ENCODE measurements at regions not wholly inside any gene's neighbourhood (a gene's known extent, or its start where the extent isn't known, plus 50 kb on each side); places are given as distances from the start of the nearest gene placed in this dataset.

GRCh38 chr13:108056278-108056677, 159.1 kb downstream of the LIG4 start:
- TF ChIP-seq ESRRG (CRISPR knock-in tag; IDR thresholded peaks at IDR 0.05): no peak
- TF ChIP-seq PATZ1 (CRISPR knock-in tag; IDR thresholded peaks at IDR 0.05; ENCODE audit: borderline replicate concordance): no peak
- TF ChIP-seq TCF4 (CRISPR knock-in tag; IDR thresholded peaks at IDR 0.05; ENCODE audit: borderline replicate concordance): no peak
- TF ChIP-seq CREB5 (CRISPR knock-in tag; IDR thresholded peaks at IDR 0.05; ENCODE audit: low read depth): no peak
- no peak for TF ChIP-seq BACH2 (CRISPR knock-in tag; IDR thresholded peaks at IDR 0.05; ENCODE audit: borderline replicate concordance)
- no peak for TF ChIP-seq RARB (CRISPR knock-in tag; IDR thresholded peaks at IDR 0.05)
- no peak for TF ChIP-seq ZFP3 (CRISPR knock-in tag; IDR thresholded peaks at IDR 0.05)
- TF ChIP-seq ZC3H10 (CRISPR knock-in tag; IDR thresholded peaks at IDR 0.05): no peak
- TF ChIP-seq POU6F1 (CRISPR knock-in tag; IDR thresholded peaks at IDR 0.05; ENCODE audit: borderline replicate concordance, low read depth): no peak
- no peak for TF ChIP-seq ZNF70 (CRISPR knock-in tag; IDR thresholded peaks at IDR 0.05)
- no peak for TF ChIP-seq GLIS3 (CRISPR knock-in tag; IDR thresholded peaks at IDR 0.05)
